ENCODE measurements at regions not wholly inside any gene's neighbourhood (a gene's known extent, or its start where the extent isn't known, plus 50 kb on each side); places are given as distances from the start of the nearest gene placed in this dataset.

- TF ChIP-seq CTCF (IDR thresholded peaks at IDR 0.05; ENCODE audit: partially characterized antibody, unreplicated experiment) = no peak
- Mint-ChIP-seq H3K4me1 (ENCODE audit: low read depth, unreplicated experiment) (peaks cover 8% of the 10 kb centered on the region), H3K27ac (ENCODE audit: unreplicated experiment) (no peak overlapping the region), H3K27me3 (ENCODE audit: unreplicated experiment) (no peaks in the 10 kb centered on the region), H3K9me3 (ENCODE audit: unreplicated experiment) (no peaks in the 10 kb centered on the region), H3K36me3 (ENCODE audit: unreplicated experiment) (no peaks in the 10 kb centered on the region), H3K4me3 (ENCODE audit: unreplicated experiment) (no peak overlapping the region)
- no peak for DNase-seq
These were observed 310.6 kb downstream of the DIRAS2 start for GRCh38 chr9:90331826-90332575.

- Mint-ChIP-seq H3K27ac (ENCODE audit: unreplicated experiment) (no peak overlapping the region), H3K4me3 (ENCODE audit: unreplicated experiment) (no peak overlapping the region), H3K36me3 (ENCODE audit: unreplicated experiment) (no peaks in the 10 kb centered on the region), H3K4me1 (ENCODE audit: low read depth, unreplicated experiment) (peaks cover 8% of the 10 kb centered on the region), H3K9me3 (ENCODE audit: unreplicated experiment) (no peaks in the 10 kb centered on the region), H3K27me3 (ENCODE audit: unreplicated experiment) (no peaks in the 10 kb centered on the region)
- DNase-seq = no peak
- no peak for TF ChIP-seq CTCF (IDR thresholded peaks at IDR 0.05; ENCODE audit: partially characterized antibody, unreplicated experiment)
These were observed 309.4 kb downstream of the DIRAS2 start for GRCh38 chr9:90333226-90333625.

GRCh38 chr9:90340421-90340820 lies 302.2 kb downstream of the DIRAS2 start:
- no peak for TF ChIP-seq CTCF (IDR thresholded peaks at IDR 0.05; ENCODE audit: partially characterized antibody, unreplicated experiment)
- Mint-ChIP-seq H3K36me3 (ENCODE audit: unreplicated experiment) (no peaks in the 10 kb centered on the region), H3K9me3 (ENCODE audit: unreplicated experiment) (peaks cover 2% of the 10 kb centered on the region), H3K4me1 (ENCODE audit: low read depth, unreplicated experiment) (peaks cover 15% of the 10 kb centered on the region), H3K4me3 (ENCODE audit: unreplicated experiment) (no peak overlapping the region), H3K27ac (ENCODE audit: unreplicated experiment) (peak overlapping the region; percentile 73), H3K27me3 (ENCODE audit: unreplicated experiment) (no peaks in the 10 kb centered on the region)
- no peak for DNase-seq

- H3K36me3 Mint-ChIP-seq (ENCODE audit: unreplicated experiment) = no peaks in the 10 kb centered on the region
- peaks cover 9% of the 10 kb centered on the region for H3K4me1 Mint-ChIP-seq (ENCODE audit: low read depth, unreplicated experiment)
- H3K9me3 Mint-ChIP-seq (ENCODE audit: unreplicated experiment) = peaks cover 2% of the 10 kb centered on the region
- no peak for TF ChIP-seq CTCF (IDR thresholded peaks at IDR 0.05; ENCODE audit: partially characterized antibody, unreplicated experiment)
- H3K27ac Mint-ChIP-seq (ENCODE audit: unreplicated experiment) = no peak overlapping the region
- H3K27me3 Mint-ChIP-seq (ENCODE audit: unreplicated experiment) = no peaks in the 10 kb centered on the region
- H3K4me3 Mint-ChIP-seq (ENCODE audit: unreplicated experiment) = no peak overlapping the region
- DNase-seq = no peak
These were observed 300.0 kb downstream of the DIRAS2 start for GRCh38 chr9:90342607-90343006.

GRCh38 chr9:90343366-90343765 lies 299.3 kb downstream of the DIRAS2 start:
- no peak for DNase-seq
- no peak overlapping the region for H3K4me3 Mint-ChIP-seq (ENCODE audit: unreplicated experiment)
- peaks cover 9% of the 10 kb centered on the region for H3K4me1 Mint-ChIP-seq (ENCODE audit: low read depth, unreplicated experiment)
- H3K9me3 Mint-ChIP-seq (ENCODE audit: unreplicated experiment) = peaks cover 2% of the 10 kb centered on the region
- peak overlapping the region; percentile 31 for H3K27ac Mint-ChIP-seq (ENCODE audit: unreplicated experiment)
- no peak for TF ChIP-seq CTCF (IDR thresholded peaks at IDR 0.05; ENCODE audit: partially characterized antibody, unreplicated experiment)
- no peaks in the 10 kb centered on the region for H3K36me3 Mint-ChIP-seq (ENCODE audit: unreplicated experiment)
- H3K27me3 Mint-ChIP-seq (ENCODE audit: unreplicated experiment) = no peaks in the 10 kb centered on the region

Data from glutamatergic neuron (in vitro differentiated cells).